ENCODE measurements at regions not wholly inside any gene's neighbourhood (a gene's known extent, or its start where the extent isn't known, plus 50 kb on each side); places are given as distances from the start of the nearest gene placed in this dataset.

DNA sequence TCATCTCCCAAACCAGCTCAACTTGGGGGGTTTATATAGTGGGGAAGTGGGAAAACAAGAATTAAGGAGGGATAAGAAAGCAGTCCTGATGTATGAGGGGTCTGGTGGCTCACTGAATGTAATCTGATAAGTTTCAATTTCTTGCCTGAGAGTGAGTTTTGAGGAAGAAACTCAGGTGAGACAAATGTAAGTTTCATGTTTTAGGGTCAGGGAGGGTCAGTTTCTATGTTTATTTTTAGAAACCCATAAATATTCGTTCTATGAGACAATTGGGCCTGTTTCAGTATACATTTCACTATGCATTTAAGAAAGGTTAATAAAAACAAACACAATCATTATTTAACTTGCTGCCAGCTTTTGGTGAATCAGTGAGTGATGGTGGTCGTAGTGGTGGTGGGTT lies 128.0 kb upstream of the MBL2 start:
- no peak overlapping the region for H3K4me3 ChIP-seq (replicated peaks in 1 of 2; ENCODE audit: low read depth in 2 of 2, low read length in 2 of 2)
- no peak for DNase-seq (ENCODE audit: low read depth in 2 of 2)
- TF ChIP-seq, protein P1, sequence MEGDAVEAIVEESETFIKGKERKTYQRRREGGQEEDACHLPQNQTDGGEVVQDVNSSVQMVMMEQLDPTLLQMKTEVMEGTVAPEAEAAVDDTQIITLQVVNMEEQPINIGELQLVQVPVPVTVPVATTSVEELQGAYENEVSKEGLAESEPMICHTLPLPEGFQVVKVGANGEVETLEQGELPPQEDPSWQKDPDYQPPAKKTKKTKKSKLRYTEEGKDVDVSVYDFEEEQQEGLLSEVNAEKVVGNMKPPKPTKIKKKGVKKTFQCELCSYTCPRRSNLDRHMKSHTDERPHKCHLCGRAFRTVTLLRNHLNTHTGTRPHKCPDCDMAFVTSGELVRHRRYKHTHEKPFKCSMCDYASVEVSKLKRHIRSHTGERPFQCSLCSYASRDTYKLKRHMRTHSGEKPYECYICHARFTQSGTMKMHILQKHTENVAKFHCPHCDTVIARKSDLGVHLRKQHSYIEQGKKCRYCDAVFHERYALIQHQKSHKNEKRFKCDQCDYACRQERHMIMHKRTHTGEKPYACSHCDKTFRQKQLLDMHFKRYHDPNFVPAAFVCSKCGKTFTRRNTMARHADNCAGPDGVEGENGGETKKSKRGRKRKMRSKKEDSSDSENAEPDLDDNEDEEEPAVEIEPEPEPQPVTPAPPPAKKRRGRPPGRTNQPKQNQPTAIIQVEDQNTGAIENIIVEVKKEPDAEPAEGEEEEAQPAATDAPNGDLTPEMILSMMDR (IDR thresholded peaks at IDR 0.05; ENCODE audit: low read depth, low read length): no peak

DNA sequence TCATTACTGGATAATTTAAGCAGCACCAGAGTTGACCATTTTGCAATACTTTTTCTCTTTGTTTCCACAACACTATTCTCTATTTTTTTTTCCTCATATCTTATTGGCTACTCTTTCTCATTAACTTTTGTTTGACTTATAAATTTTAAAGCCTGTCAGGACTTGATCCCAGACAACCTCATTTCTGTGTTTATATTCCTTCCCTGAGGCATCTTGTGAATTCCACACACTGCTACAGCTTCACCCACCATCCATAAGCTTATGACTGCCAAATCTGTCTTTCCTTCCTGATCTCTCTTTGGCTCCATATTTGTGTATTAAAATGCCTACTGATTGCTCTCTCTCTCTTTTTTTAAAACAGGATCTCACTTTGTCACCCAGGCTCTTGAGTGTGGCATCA lies 124.6 kb upstream of the MBL2 start:
- no peak overlapping the region for H3K4me3 ChIP-seq (replicated peaks in 1 of 2; ENCODE audit: low read depth in 2 of 2, low read length in 2 of 2)
- DNase-seq (ENCODE audit: low read depth in 2 of 2): no peak
- TF ChIP-seq, protein P1 (IDR thresholded peaks at IDR 0.05; ENCODE audit: low read depth, low read length): no peak

DNA sequence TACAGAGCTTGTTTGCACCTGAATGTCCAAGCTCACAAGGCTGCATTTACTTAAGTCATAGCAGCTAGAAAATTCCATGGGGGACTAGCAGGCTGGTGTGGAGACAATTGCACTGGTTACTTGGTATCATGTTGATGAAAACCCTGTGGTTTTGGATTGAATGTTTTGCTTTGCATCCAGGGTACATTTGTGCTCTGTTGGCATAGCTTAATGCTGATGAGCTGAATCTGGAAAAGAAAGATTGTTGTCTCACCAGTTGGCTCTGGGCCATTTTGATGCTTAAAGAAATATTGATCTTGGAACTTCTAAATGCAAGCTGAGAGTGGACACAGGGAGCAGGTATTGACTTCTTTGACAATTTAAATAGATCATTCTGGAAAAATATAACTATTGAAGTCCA lies 122.5 kb upstream of the MBL2 start:
- DNase-seq (ENCODE audit: low read depth in 2 of 2): no peak
- TF ChIP-seq, protein P1 (IDR thresholded peaks at IDR 0.05; ENCODE audit: low read depth, low read length): no peak
- no peak overlapping the region for H3K4me3 ChIP-seq (replicated peaks in 1 of 2; ENCODE audit: low read depth in 2 of 2, low read length in 2 of 2)

DNA sequence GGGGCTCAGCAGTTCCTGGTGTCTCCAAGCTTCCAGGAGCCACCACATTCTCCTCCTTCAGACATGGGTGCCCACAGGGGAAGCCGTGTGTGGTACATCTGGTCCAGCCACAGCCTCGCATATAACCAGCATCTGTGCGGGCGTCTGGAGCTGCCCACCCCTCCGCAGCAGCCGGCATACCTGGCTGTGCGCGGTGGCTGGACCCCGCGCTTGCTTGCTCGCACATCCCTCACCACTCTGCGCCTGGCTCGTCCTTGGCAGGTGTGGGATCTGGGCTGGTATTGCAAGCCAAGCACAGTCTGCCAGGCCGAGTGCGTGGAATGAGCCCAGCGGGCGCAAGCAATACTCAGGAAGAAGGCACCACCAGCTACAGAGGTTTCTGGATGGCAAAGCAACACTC lies 117.7 kb upstream of the MBL2 start:
- TF ChIP-seq, protein P1 (IDR thresholded peaks at IDR 0.05; ENCODE audit: low read depth, low read length): no peak
- no peak overlapping the region for H3K4me3 ChIP-seq (replicated peaks in 1 of 2; ENCODE audit: low read depth in 2 of 2, low read length in 2 of 2)
- no peak for DNase-seq (ENCODE audit: low read depth in 2 of 2)

DNA sequence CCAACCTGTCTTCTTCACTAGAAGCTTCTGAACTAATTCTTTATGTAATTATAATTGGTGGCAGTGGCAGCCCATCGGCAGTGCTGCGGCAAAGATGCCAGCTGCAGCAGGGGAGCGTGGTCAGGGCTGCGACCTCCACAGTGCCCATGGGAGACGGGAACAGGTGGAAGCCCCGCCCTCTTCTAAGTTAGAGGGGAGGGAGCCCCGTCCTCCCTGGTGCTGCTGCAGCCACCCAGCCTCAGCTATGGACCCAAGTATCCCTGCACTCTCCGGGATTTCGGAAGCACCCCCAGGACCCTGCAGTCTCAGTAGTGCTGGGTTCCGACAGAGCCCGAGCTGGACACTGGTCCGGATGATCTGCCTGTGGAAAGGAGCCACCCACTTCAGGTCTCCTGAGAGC lies 117.0 kb upstream of the MBL2 start:
- TF ChIP-seq, protein P1 (IDR thresholded peaks at IDR 0.05; ENCODE audit: low read depth, low read length): no peak
- H3K4me3 ChIP-seq (replicated peaks in 1 of 2; ENCODE audit: low read depth in 2 of 2, low read length in 2 of 2): no peak overlapping the region
- no peak for DNase-seq (ENCODE audit: low read depth in 2 of 2)

DNA sequence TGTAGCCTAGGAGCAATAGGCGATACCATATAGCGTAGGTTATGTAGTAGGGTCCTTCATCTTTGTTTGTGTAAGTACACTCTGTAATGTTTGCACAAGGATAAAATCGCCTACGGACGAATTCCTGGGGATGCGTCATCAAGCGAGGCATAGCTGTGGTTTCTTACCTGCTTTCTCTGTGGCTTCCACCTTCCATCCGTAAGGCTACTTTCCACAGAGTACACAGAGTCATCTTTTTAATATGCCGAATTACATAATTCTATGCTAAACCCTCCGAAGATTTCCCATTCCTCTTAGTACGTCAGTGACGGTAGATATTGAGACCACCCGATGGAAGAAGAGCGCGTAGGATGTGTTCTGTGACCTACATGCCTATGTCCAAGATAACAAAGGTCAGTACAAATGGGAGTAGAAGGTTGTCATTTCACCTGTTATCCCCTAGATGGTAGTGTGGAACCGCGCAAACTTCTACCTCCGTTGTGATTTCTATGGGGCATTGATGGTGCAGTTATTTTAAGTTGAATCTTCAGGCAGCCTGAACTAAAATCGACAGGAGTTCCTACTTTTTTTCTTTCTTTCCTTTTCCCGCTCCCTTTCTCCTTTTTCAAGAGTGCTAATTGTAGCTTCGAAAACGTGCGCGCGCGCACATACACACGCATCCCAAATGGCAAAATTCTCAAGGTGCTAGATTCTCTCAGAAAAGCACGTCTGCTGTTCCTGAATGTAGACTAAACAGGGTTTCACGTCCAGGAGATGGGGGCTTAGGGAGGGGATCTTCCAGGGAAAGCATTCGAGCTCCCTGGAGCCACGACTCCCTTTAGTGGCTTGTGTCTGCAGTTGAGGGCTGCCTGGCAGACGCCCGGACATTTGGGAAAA lies 111.7 kb upstream of the MBL2 start:
- TF ChIP-seq, protein P1 (IDR thresholded peaks at IDR 0.05; ENCODE audit: low read depth, low read length): peak; percentile 77
- peak; percentile 72 to 77 for DNase-seq (ENCODE audit: low read depth in 2 of 2)
- no peak overlapping the region for H3K4me3 ChIP-seq (replicated peaks in 1 of 2; ENCODE audit: low read depth in 2 of 2, low read length in 2 of 2)

Measured in cardiac fibroblast (primary cell).